Osteoblast (primary cell): ENCODE measurements at regions not wholly inside any gene's neighbourhood (a gene's known extent, or its start where the extent isn't known, plus 50 kb on each side); places are given as distances from the start of the nearest gene placed in this dataset.

Source experiments
- DNase-seq: peaks from one replicate; pipeline ENCODE4 v3.0.0; 2011; ENCODE audit warnings: low spot score, mixed read lengths; ENCODE audit not compliant: insufficient read length; ENCODE audit errors: missing footprints
- H2AFZ ChIP-seq: 2 replicates; pipeline ENCODE4 v1.6.0; 2011; ENCODE audit warnings: mild to moderate bottlenecking, low read length
- H3K27ac ChIP-seq: 2 replicates; pipeline ENCODE4 v1.5.1; 2011; ENCODE audit warnings: mild to moderate bottlenecking, low read depth, low read length, moderate library complexity
- H3K27me3 ChIP-seq: 2 replicates; pipeline ENCODE4 v1.6.0; 2012; ENCODE audit warnings: mild to moderate bottlenecking, control low read depth, inconsistent platforms, low read length, moderate library complexity; ENCODE audit not compliant: insufficient read depth
- H3K36me3 ChIP-seq: 2 replicates; pipeline ENCODE4 v1.5.1; 2011; ENCODE audit warnings: mild to moderate bottlenecking, low read length, control low read depth, moderate library complexity; ENCODE audit not compliant: insufficient read depth
- H3K4me1 ChIP-seq: 2 replicates; pipeline ENCODE4 v1.5.1; 2011; ENCODE audit warnings: mild to moderate bottlenecking, low read length, control low read depth, moderate library complexity; ENCODE audit not compliant: insufficient read depth
- H3K4me2 ChIP-seq: 2 replicates; pipeline ENCODE4 v1.6.0; 2011; ENCODE audit warnings: mild to moderate bottlenecking, low read length; ENCODE audit not compliant: insufficient read depth
- H3K4me3 ChIP-seq: fragments of 200-600 bp; sonication (generic); 3 replicates; pipeline ENCODE4 v1.5.1; 2012; ENCODE audit warnings: mild to moderate bottlenecking, low read length, inconsistent platforms; ENCODE audit not compliant: insufficient read depth
- H3K79me2 ChIP-seq: 2 replicates; pipeline ENCODE4 v1.6.0; 2012; ENCODE audit warnings: mild to moderate bottlenecking, low read length, control low read depth, inconsistent platforms; ENCODE audit not compliant: insufficient read depth
- H3K9me3 ChIP-seq: 2 replicates; pipeline ENCODE4 v1.5.1; 2011; ENCODE audit warnings: low read depth, low read length, control low read depth
- H4K20me1 ChIP-seq: 2 replicates; pipeline ENCODE4 v1.6.0; 2012; ENCODE audit warnings: mild to moderate bottlenecking, low read length, control low read depth; ENCODE audit not compliant: insufficient read depth
- CTCF ChIP-seq: IDR thresholded peaks from 2 replicates; pipeline ENCODE4 v1.5.1; 2011; ENCODE audit warnings: mild to moderate bottlenecking, low read depth, low read length, moderate library complexity; ENCODE audit errors: extremely low read depth

GRCh38 chr4:188767496-188767895 is 628.3 kb downstream of the TRIML1 start:
- Histone ChIP-seq H3K79me2 (no peaks in the 10 kb centered on the region), H3K4me1 (no peaks in the 10 kb centered on the region), H3K4me3 (no peak overlapping the region), H3K27ac (no peak overlapping the region), H4K20me1 (no peaks in the 10 kb centered on the region), H3K9me3 (no peaks in the 10 kb centered on the region), H3K4me2 (no peak overlapping the region), H3K27me3 (no peaks in the 10 kb centered on the region), H3K36me3 (no peaks in the 10 kb centered on the region), H2AFZ (no peak overlapping the region)
- no peak for TF ChIP-seq CTCF
- DNase-seq = no peak

- no peak overlapping the region for H3K4me3 ChIP-seq
- TF ChIP-seq CTCF = no peak
- DNase-seq = no peak
These were observed 639.7 kb downstream of the TRIML1 start for GRCh38 chr4:188778905-188779304.

GRCh38 chr4:188779581-188779980 is 640.3 kb downstream of the TRIML1 start:
- H3K4me2 ChIP-seq = peak overlapping the region; percentile 41
- no peaks in the 10 kb centered on the region for H3K9me3 ChIP-seq
- no peaks in the 10 kb centered on the region for H3K36me3 ChIP-seq
- peak overlapping the region; percentile 47 for H3K27ac ChIP-seq
- H2AFZ ChIP-seq = no peak overlapping the region
- no peak for TF ChIP-seq CTCF
- no peaks in the 10 kb centered on the region for H4K20me1 ChIP-seq
- H3K4me3 ChIP-seq = no peak overlapping the region
- H3K79me2 ChIP-seq = no peaks in the 10 kb centered on the region
- no peak for DNase-seq
- H3K27me3 ChIP-seq = no peaks in the 10 kb centered on the region
- H3K4me1 ChIP-seq = peaks cover 24% of the 10 kb centered on the region

More at GRCh38 chr4:188778905-188779304, 639.7 kb downstream of the TRIML1 start:
- no peaks in the 10 kb centered on the region for H3K9me3 ChIP-seq
- no peaks in the 10 kb centered on the region for H3K79me2 ChIP-seq
- no peaks in the 10 kb centered on the region for H3K36me3 ChIP-seq
- peaks cover 24% of the 10 kb centered on the region for H3K4me1 ChIP-seq
- no peaks in the 10 kb centered on the region for H3K27me3 ChIP-seq
- no peak overlapping the region for H2AFZ ChIP-seq
- H3K4me2 ChIP-seq = peak overlapping the region; percentile 41
- H3K27ac ChIP-seq = peak overlapping the region; percentile 47
- H4K20me1 ChIP-seq = no peaks in the 10 kb centered on the region

GRCh38 chr4:188780028-188780427 is 640.8 kb downstream of the TRIML1 start:
- Histone ChIP-seq H3K4me1 (peaks cover 24% of the 10 kb centered on the region), H3K27ac (no peak overlapping the region), H3K4me2 (peak overlapping the region; percentile 41), H3K27me3 (no peaks in the 10 kb centered on the region), H3K4me3 (no peak overlapping the region), H2AFZ (no peak overlapping the region), H4K20me1 (no peaks in the 10 kb centered on the region), H3K36me3 (no peaks in the 10 kb centered on the region), H3K9me3 (no peaks in the 10 kb centered on the region), H3K79me2 (no peaks in the 10 kb centered on the region)
- TF ChIP-seq CTCF = no peak
- no peak for DNase-seq
